Endothelial cell of umbilical vein (primary cell): ENCODE measurements at regions not wholly inside any gene's neighbourhood (a gene's known extent, or its start where the extent isn't known, plus 50 kb on each side); places are given as distances from the start of the nearest gene placed in this dataset.

Experiments used
- BruUV-seq: library from RNA; stranded (reverse); fragments of 400-500 nt; replicated peaks from 2 replicates; lab custom pipeline; 2021; lab: Mats Ljungman, UMichigan
- CTCF ChIA-PET: fragments of 300-600, 350-600 bp; sonication (Branson Sonifier 250); formaldehyde crosslinking; loops from one replicate; lab custom pipeline; 2021; ENCODE audit warnings: antibody characterized with exemption, inconsistent platforms; lab: Charles Lee
- POLR2A ChIA-PET: fragments of 300-600, 350-600 bp; sonication (Branson Sonifier 250); formaldehyde crosslinking; loops from one replicate; lab custom pipeline; 2021; ENCODE audit warnings: antibody characterized with exemption, inconsistent platforms; lab: Charles Lee
- DNase-seq: peaks from one replicate; pipeline ENCODE4 v3.0.0-alpha.2; 2011; ENCODE audit warnings: low read depth, low spot score
- FAIRE-seq: peaks from 2 replicates; lab custom pipeline; 2011; peaks lifted over from hg19 to GRCh38; lab: Jason Lieb, UNC
- H2AFZ ChIP-seq: 2 replicates; pipeline ENCODE4 v1.6.0; 2012; ENCODE audit warnings: low read depth, low read length, control low read depth, inconsistent platforms
- H3K27ac ChIP-seq: 2 replicates; pipeline ENCODE4 v1.5.1; 2011; ENCODE audit warnings: low read depth, mild to moderate bottlenecking, control low read depth, low read length, moderate library complexity; ENCODE audit not compliant: insufficient read depth
- H3K27me3 ChIP-seq, 2 experiments: 2 replicates each; pipeline versions ENCODE4 v1.6.0 to v1.6.1; 2011; ENCODE audit warnings: low read length in 2 of 2, mixed read lengths in 1 of 2; ENCODE audit not compliant: control insufficient read depth in 2 of 2, insufficient read depth in 2 of 2
- H3K36me3 ChIP-seq, 2 experiments: 2 replicates in 1 of 2; 3 replicates in 1 of 2; pipeline ENCODE4 v1.5.1; 2011; ENCODE audit warnings: low read length in 2 of 2, mild to moderate bottlenecking in 1 of 2, moderate library complexity in 1 of 2; ENCODE audit not compliant: control insufficient read depth in 2 of 2, insufficient read depth in 2 of 2; ENCODE audit errors: extremely low read depth in 1 of 2
- H3K4me1 ChIP-seq: 3 replicates; pipeline ENCODE4 v1.5.1; 2011; ENCODE audit warnings: mild to moderate bottlenecking, low read length; ENCODE audit not compliant: control insufficient read depth, insufficient read depth; ENCODE audit errors: extremely low read depth
- H3K4me2 ChIP-seq: 2 replicates; pipeline ENCODE4 v1.6.1; 2011; ENCODE audit warnings: low read length, control low read depth, mixed read lengths; ENCODE audit not compliant: insufficient read depth
- H3K4me3 ChIP-seq, 3 experiments: fragments of 200-600 bp in 1 of 3; sonication (generic), shearing (Covaris generic) in 1 of 3; replicated peaks in 1 of 3; 2 replicates each; pipeline ENCODE4 v1.5.1; 2011 to 2016; ENCODE audit warnings: control low read depth in 3 of 3, low read length in 3 of 3, mild to moderate bottlenecking in 2 of 3, inconsistent platforms in 1 of 3, low read depth in 1 of 3, moderate library complexity in 1 of 3; ENCODE audit not compliant: insufficient read depth in 1 of 3
- H3K79me2 ChIP-seq: 2 replicates; pipeline ENCODE4 v1.6.0; 2012; ENCODE audit warnings: low read length, inconsistent platforms; ENCODE audit not compliant: control insufficient read depth, insufficient read depth
- H3K9ac ChIP-seq: replicated peaks from 2 replicates; pipeline ENCODE3; 2011; ENCODE audit warnings: low read length, control low read depth; ENCODE audit not compliant: insufficient read depth; ENCODE audit errors: extremely low read depth
- H3K9me1 ChIP-seq: replicated peaks from 3 replicates; pipeline ENCODE4 v1.6.0; 2011; ENCODE audit warnings: mild to moderate bottlenecking, low read length; ENCODE audit not compliant: control insufficient read depth, insufficient read depth; ENCODE audit errors: extremely low read depth
- H3K9me3 ChIP-seq: replicated peaks from 2 replicates; pipeline ENCODE4 v1.5.1; 2012; ENCODE audit warnings: low read length, inconsistent platforms; ENCODE audit not compliant: control insufficient read depth, insufficient read depth
- H4K20me1 ChIP-seq: replicated peaks from 2 replicates; pipeline ENCODE3; 2011; ENCODE audit warnings: mild to moderate bottlenecking, low read length; ENCODE audit not compliant: control insufficient read depth, insufficient read depth; ENCODE audit errors: extremely low read depth
- FOS ChIP-seq: IDR thresholded peaks from 2 replicates; pipeline ENCODE4 v1.6.1; 2011; ENCODE audit warnings: mild to moderate bottlenecking, low read length, moderate library complexity, borderline replicate concordance; ENCODE audit not compliant: insufficient read depth
- GATA2 ChIP-seq: IDR thresholded peaks from 2 replicates; pipeline ENCODE4 v1.7.0; 2011; ENCODE audit warnings: low read depth, mild to moderate bottlenecking, moderate library complexity, mixed read lengths, low read length; ENCODE audit not compliant: insufficient read length, insufficient read depth
- POLR2A ChIP-seq: IDR thresholded peaks from 2 replicates; pipeline ENCODE4 v1.6.1; 2012; ENCODE audit warnings: low read depth, mild to moderate bottlenecking, control low read depth, low read length
- POLR2AphosphoS5 ChIP-seq: IDR thresholded peaks from 2 replicates; pipeline ENCODE4 v1.6.1; 2012; ENCODE audit warnings: low read depth, mild to moderate bottlenecking, control low read depth, low read length, moderate library complexity; ENCODE audit not compliant: insufficient read depth
- dilution Hi-C: fragments of 300-500 bp; cut with MboI; formaldehyde crosslinking; loops from one replicate; pipeline ENCODE4 v1.15.0; 2019; ENCODE audit warnings: low sequenced_read_pairs; ENCODE audit not compliant: extremely low pct_ligation_motif_present
- intact Hi-C: fragments of 100-400 bp; cut with micrococcal nuclease; formaldehyde crosslinking; loops from one replicate; pipeline ENCODE4 v1.10.0; 2022
- TF ChIP-seq, protein P1 (sequence below), 2 donors: IDR thresholded peaks; 1 replicate in 1 of 2; 2 replicates in 1 of 2; pipeline ENCODE4 v1.5.1; 2011; ENCODE audit warnings: low read length in 2 of 2, mild to moderate bottlenecking in 2 of 2, moderate library complexity in 2 of 2, control low read depth in 1 of 2, inconsistent platforms in 1 of 2, low read depth in 1 of 2; ENCODE audit not compliant: insufficient read depth in 1 of 2; ENCODE audit errors: extremely low read depth in 1 of 2

DNA sequence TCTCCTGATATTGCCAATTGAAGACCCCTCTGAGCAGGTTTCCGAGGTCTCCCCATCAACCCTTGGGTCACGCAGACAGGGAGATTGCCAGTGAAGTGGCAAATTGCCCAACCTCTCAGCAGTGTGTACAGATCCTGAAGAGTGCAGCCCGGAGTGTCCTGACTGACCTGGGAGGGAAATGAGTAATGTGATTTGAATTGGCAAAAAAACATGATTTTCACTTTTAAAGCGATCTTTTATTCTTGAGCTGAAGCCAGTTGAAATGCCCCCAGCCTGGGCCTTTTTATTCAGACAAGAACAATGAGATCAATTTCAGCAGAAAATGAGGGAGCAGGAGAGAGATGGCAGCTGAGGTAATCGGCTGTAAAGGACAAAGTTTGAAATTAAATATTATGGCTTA lies 401.8 kb downstream of the RAPGEF2 start:
- Histone ChIP-seq H4K20me1 (no peaks in the 10 kb centered on the region), H3K9me3 (no peaks in the 10 kb centered on the region), H3K27ac (peak overlapping the region; percentile 32), H3K9ac (peak overlapping the region; percentile 41), H2AFZ (peak overlapping the region; percentile 66), H3K36me3 (no peaks in the 10 kb centered on the region), H3K4me2 (peak overlapping the region; percentile 92), H3K9me1 (no peaks in the 10 kb centered on the region), H3K4me1 (peaks cover 22% of the 10 kb centered on the region), H3K79me2 (no peaks in the 10 kb centered on the region), H3K27me3 (peaks cover 9 to 13% of the 10 kb centered on the region in 2 experiments), H3K4me3 (peak overlapping the region in 1 of 3 experiments; percentile 42)
- POLR2A ChIA-PET = interaction anchor here (1.0 kb wide), 1 partner anchor 12 kb away, joined by 6 read pairs; no protein-coding TSS in a partner anchor
- BruUV-seq = no TSS peak
- dilution Hi-C loops (no loop called here), intact Hi-C loops (loop anchor here (1.0 kb wide), 1 partner anchor 12 kb away; no protein-coding TSS in a partner anchor)
- DNase-seq (peak; percentile 83), FAIRE-seq (peak; percentile 97)
- CTCF ChIA-PET = interaction anchor here (0.9 to 3.8 kb wide), 5 partner anchors 11 to 260 kb away, joined by 3 to 28 read pairs (median 4); no protein-coding TSS in a partner anchor
- peak; percentile 77 for TF ChIP-seq FOS
- TF ChIP-seq POLR2A = no peak
- TF ChIP-seq, protein P1, sequence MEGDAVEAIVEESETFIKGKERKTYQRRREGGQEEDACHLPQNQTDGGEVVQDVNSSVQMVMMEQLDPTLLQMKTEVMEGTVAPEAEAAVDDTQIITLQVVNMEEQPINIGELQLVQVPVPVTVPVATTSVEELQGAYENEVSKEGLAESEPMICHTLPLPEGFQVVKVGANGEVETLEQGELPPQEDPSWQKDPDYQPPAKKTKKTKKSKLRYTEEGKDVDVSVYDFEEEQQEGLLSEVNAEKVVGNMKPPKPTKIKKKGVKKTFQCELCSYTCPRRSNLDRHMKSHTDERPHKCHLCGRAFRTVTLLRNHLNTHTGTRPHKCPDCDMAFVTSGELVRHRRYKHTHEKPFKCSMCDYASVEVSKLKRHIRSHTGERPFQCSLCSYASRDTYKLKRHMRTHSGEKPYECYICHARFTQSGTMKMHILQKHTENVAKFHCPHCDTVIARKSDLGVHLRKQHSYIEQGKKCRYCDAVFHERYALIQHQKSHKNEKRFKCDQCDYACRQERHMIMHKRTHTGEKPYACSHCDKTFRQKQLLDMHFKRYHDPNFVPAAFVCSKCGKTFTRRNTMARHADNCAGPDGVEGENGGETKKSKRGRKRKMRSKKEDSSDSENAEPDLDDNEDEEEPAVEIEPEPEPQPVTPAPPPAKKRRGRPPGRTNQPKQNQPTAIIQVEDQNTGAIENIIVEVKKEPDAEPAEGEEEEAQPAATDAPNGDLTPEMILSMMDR (IDR thresholded peaks at IDR 0.05; ENCODE audit: extremely low read depth in 1 of 2, insufficient read depth in 1 of 2, low read depth in 1 of 2, low read length in 2 of 2) = no peak
- TF ChIP-seq POLR2AphosphoS5 = peak; percentile 47
- TF ChIP-seq GATA2 = peak; percentile 68
